IMR-90 (cell line): ENCODE measurements at regions not wholly inside any gene's neighbourhood (a gene's known extent, or its start where the extent isn't known, plus 50 kb on each side); places are given as distances from the start of the nearest gene placed in this dataset.

Experiments used
- ATAC-seq: fragments of 200-7000 bp; cut with Tn5 transposase; 2 replicates; pipeline ENCODE4 v1.9.1; 2020; ENCODE audit warnings: low read depth, mild to moderate bottlenecking, moderate library complexity
- BruUV-seq: library from RNA; stranded (reverse); fragments of 400-500 nt; replicated peaks from 2 replicates; lab custom pipeline; 2021; lab: Mats Ljungman, UMichigan
- CTCF ChIA-PET: fragments of 300-600 bp; formaldehyde crosslinking; extraction: SDS; loops from one replicate; lab custom pipeline; 2021; ENCODE audit warnings: antibody characterized with exemption; lab: Yijun Ruan, JAX
- POLR2A ChIA-PET: fragments of 300-600 bp; sonication (Branson Sonifier 250); formaldehyde crosslinking; loops from one replicate; lab custom pipeline; 2022; ENCODE audit warnings: antibody characterized with exemption; ENCODE audit not compliant: unreplicated experiment; lab: Charles Lee
- DNase-seq: peaks from one replicate; pipeline ENCODE4 v3.0.0; 2013
- H2AFZ ChIP-seq: replicated peaks from 2 replicates; pipeline ENCODE3; 2013; ENCODE audit warnings: low read length, mild to moderate bottlenecking; ENCODE audit not compliant: poor library complexity
- H2AK5ac ChIP-seq: 2 replicates; pipeline ENCODE4 v1.6.1; 2013; ENCODE audit warnings: low read depth, low read length, inconsistent platforms
- H2AK9ac ChIP-seq: replicated peaks from 2 replicates; pipeline ENCODE3; 2013; ENCODE audit warnings: mild to moderate bottlenecking, low read depth, low read length, moderate library complexity; ENCODE audit not compliant: poor library complexity
- H2BK120ac ChIP-seq: 2 replicates; pipeline ENCODE4 v1.6.1; 2013; ENCODE audit warnings: low read depth, low read length, inconsistent platforms
- H2BK15ac ChIP-seq: 3 replicates; pipeline ENCODE4 v1.6.1; 2013; ENCODE audit warnings: low read depth, low read length, inconsistent platforms
- H2BK20ac ChIP-seq: 2 replicates; pipeline ENCODE4 v1.6.1; 2013; ENCODE audit warnings: low read depth, mild to moderate bottlenecking, inconsistent platforms, low read length, moderate library complexity
- H2BK5ac ChIP-seq: 2 replicates; pipeline ENCODE4 v1.6.1; 2013; ENCODE audit warnings: mild to moderate bottlenecking, low read depth, low read length, inconsistent platforms; ENCODE audit not compliant: poor library complexity, severe bottlenecking
- H3K14ac ChIP-seq: replicated peaks from 2 replicates; pipeline ENCODE4 v1.6.1; 2013; ENCODE audit warnings: low read depth, low read length, inconsistent platforms
- H3K18ac ChIP-seq: 2 replicates; pipeline ENCODE4 v1.6.1; 2013; ENCODE audit warnings: low read depth, low read length, control low read depth
- H3K23ac ChIP-seq: 2 replicates; pipeline ENCODE4 v1.6.1; 2013; ENCODE audit warnings: low read depth, low read length, inconsistent platforms
- H3K27ac ChIP-seq: 2 replicates; pipeline ENCODE4 v1.5.1; 2013; ENCODE audit warnings: mild to moderate bottlenecking, control low read depth, low read length; ENCODE audit not compliant: insufficient read depth
- H3K27me3 ChIP-seq: 2 replicates; pipeline ENCODE4 v1.6.1; 2013; ENCODE audit warnings: low read length; ENCODE audit not compliant: control insufficient read depth, insufficient read depth
- H3K36me3 ChIP-seq: 2 replicates; pipeline ENCODE4 v1.6.1; 2013; ENCODE audit warnings: low read length, mixed read lengths; ENCODE audit not compliant: control insufficient read depth, insufficient read depth
- H3K4ac ChIP-seq: 2 replicates; pipeline ENCODE4 v1.6.1; 2013; ENCODE audit warnings: low read depth, low read length, inconsistent platforms
- H3K4me1 ChIP-seq: 2 replicates; pipeline ENCODE4 v1.6.1; 2013; ENCODE audit warnings: low read length, mixed read lengths; ENCODE audit not compliant: control insufficient read depth, insufficient read depth
- H3K4me2 ChIP-seq: 2 replicates; pipeline ENCODE4 v1.6.1; 2013; ENCODE audit warnings: low read depth, mild to moderate bottlenecking, control low read depth, low read length, moderate library complexity
- H3K4me3 ChIP-seq: 2 replicates; pipeline ENCODE4 v1.5.1; 2013; ENCODE audit warnings: low read depth, mild to moderate bottlenecking, control low read depth, low read length, moderate library complexity; ENCODE audit not compliant: insufficient read depth
- H3K56ac ChIP-seq: 2 replicates; pipeline ENCODE4 v1.6.1; 2013; ENCODE audit warnings: low read length, inconsistent platforms; ENCODE audit not compliant: insufficient read depth; ENCODE audit errors: extremely low read depth
- H3K79me1 ChIP-seq, 2 experiments: 2 replicates each; pipeline ENCODE4 v1.6.1; 2013; ENCODE audit warnings: low read length in 2 of 2, inconsistent platforms in 1 of 2, low read depth in 1 of 2
- H3K9ac ChIP-seq: 2 replicates; pipeline ENCODE4 v1.6.1; 2013; ENCODE audit warnings: low read depth, low read length, control low read depth
- H3K9me1 ChIP-seq: 2 replicates; pipeline ENCODE4 v1.6.1; 2013; ENCODE audit warnings: low read length, inconsistent platforms; ENCODE audit not compliant: insufficient read depth
- H3K9me3 ChIP-seq: 2 replicates; pipeline ENCODE4 v1.6.1; 2013; ENCODE audit warnings: low read length; ENCODE audit not compliant: control insufficient read depth, insufficient read depth
- H4K20me1 ChIP-seq: 2 replicates; pipeline ENCODE4 v1.6.1; 2013; ENCODE audit warnings: low read length, inconsistent platforms; ENCODE audit not compliant: insufficient read depth
- H4K5ac ChIP-seq: 2 replicates; pipeline ENCODE4 v1.6.1; 2013; ENCODE audit warnings: mild to moderate bottlenecking, low read depth, low read length, control low read depth
- H4K8ac ChIP-seq, 2 experiments: 2 replicates each; pipeline ENCODE4 v1.6.1; 2013; ENCODE audit warnings: low read depth in 2 of 2, low read length in 2 of 2, control low read depth in 1 of 2, inconsistent platforms in 1 of 2
- H4K91ac ChIP-seq: 2 replicates; pipeline ENCODE4 v1.6.1; 2013; ENCODE audit warnings: low read depth, low read length, inconsistent platforms; ENCODE audit not compliant: insufficient read depth
- BHLHE40 ChIP-seq: fragments of 150-350 bp; IDR thresholded peaks from 2 replicates; pipeline ENCODE4 v1.6.1; 2016; ENCODE audit warnings: mild to moderate bottlenecking, low read depth, low read length
- CEBPB ChIP-seq: IDR thresholded peaks from 2 replicates; pipeline ENCODE4 v1.6.1; 2012; ENCODE audit warnings: low read depth, low read length, improper control_type of control experiment
- CTCF ChIP-seq: conservative IDR thresholded peaks from 2 replicates; pipeline ENCODE4 v1.5.1; 2012; ENCODE audit warnings: mild to moderate bottlenecking, low read depth, low read length, improper control_type of control experiment
- FOS ChIP-seq: fragments of 150-350 bp; IDR thresholded peaks from 2 replicates; pipeline ENCODE4 v1.6.1; 2016; ENCODE audit warnings: low read depth, low read length
- MAZ ChIP-seq: IDR thresholded peaks from 2 replicates; pipeline ENCODE4 v1.6.1; 2012; ENCODE audit warnings: low read depth, mild to moderate bottlenecking, low read length, improper control_type of control experiment, moderate library complexity, borderline replicate concordance
- MXI1 ChIP-seq: IDR thresholded peaks from 2 replicates; pipeline ENCODE4 v1.6.1; 2012; ENCODE audit warnings: low read depth, mild to moderate bottlenecking, low read length, moderate library complexity, borderline replicate concordance
- NFE2L2 ChIP-seq: fragments of 150-350 bp; IDR thresholded peaks from 2 replicates; pipeline ENCODE4 v1.6.1; 2016; ENCODE audit warnings: low read depth, mild to moderate bottlenecking, low read length
- POLR2A ChIP-seq: IDR thresholded peaks from 2 replicates; pipeline ENCODE4 v1.6.1; 2012; ENCODE audit warnings: mild to moderate bottlenecking, low read depth, low read length
- RCOR1 ChIP-seq: IDR thresholded peaks from 2 replicates; pipeline ENCODE4 v1.6.1; 2012; ENCODE audit warnings: mild to moderate bottlenecking, low read length, improper control_type of control experiment; ENCODE audit not compliant: insufficient replicate concordance
- WGBS, 2 experiments: methylation state at CpG; one replicate each; pipeline versions ENCODE4 v1.1.5 to v1.1.7; 2013; ENCODE audit warnings: missing lambda C conversion rate in 2 of 2; ENCODE audit not compliant: insufficient read length in 1 of 2; ENCODE audit errors: extremely low coverage in 2 of 2; 5-methylcytosine and 5-hydroxymethylcytosine counted together
- dilution Hi-C: fragments of 300-500 bp; cut with HindIII; formaldehyde crosslinking; loops from one replicate; pipeline ENCODE4 v1.14.3; 2018; ENCODE audit warnings: low sequenced_read_pairs; ENCODE audit not compliant: unreplicated experiment
- in situ Hi-C: fragments of 300-500 bp; cut with MboI; formaldehyde crosslinking; loops from 3 replicates; pipeline ENCODE4 v1.14.3; 2019; ENCODE audit warnings: low sequenced_read_pairs, inconsistent platforms, mixed read lengths
- intact Hi-C: fragments of 100-400 bp; cut with micrococcal nuclease; formaldehyde crosslinking; loops from 2 replicates; pipeline ENCODE4 v1.10.0; 2022

GRCh38 chr9:118569148-118569547 is 800.1 kb downstream of the BRINP1 start:
- no peak overlapping the region for H3K4me2 ChIP-seq
- H4K91ac ChIP-seq, result no peak overlapping the region
- no peak overlapping the region for H3K18ac ChIP-seq
- DNase-seq (no peak), ATAC-seq (no peak)
- dilution Hi-C loops (no loop called here), in situ Hi-C loops (no loop called here), intact Hi-C loops (no loop called here)
- no peak overlapping the region for H3K4ac ChIP-seq
- H2BK120ac ChIP-seq, result no peak overlapping the region
- WGBS, 2 experiments, result no CpG with 5 or more reads among the region's 3 CpGs
- no peak overlapping the region for H3K56ac ChIP-seq
- no TSS peak for BruUV-seq
- no peak overlapping the region for H2AK5ac ChIP-seq
- no peak overlapping the region for H2AFZ ChIP-seq
- no peaks in the 10 kb centered on the region for H3K4me1 ChIP-seq
- no peak overlapping the region for H3K9ac ChIP-seq
- no peak overlapping the region for H3K27ac ChIP-seq
- H2BK15ac ChIP-seq, result no peak overlapping the region
- H4K8ac ChIP-seq, result no peak overlapping the region
- H3K79me1 ChIP-seq, result no peaks in the 10 kb centered on the region
- no peak overlapping the region for H2AK9ac ChIP-seq
- no peak overlapping the region for H3K14ac ChIP-seq
- no peaks in the 10 kb centered on the region for H4K20me1 ChIP-seq
- no peak overlapping the region for H3K23ac ChIP-seq
- H4K5ac ChIP-seq, result no peak overlapping the region
- no peak overlapping the region for H2BK20ac ChIP-seq
- ChIA-PET CTCF (no interaction called here), POLR2A (no interaction called here)
- TF ChIP-seq BHLHE40 (no peak), RCOR1 (no peak), CTCF (no peak), POLR2A (no peak), NFE2L2 (no peak), CEBPB (no peak), MXI1 (no peak), FOS (no peak), MAZ (no peak)
- H3K27me3 ChIP-seq, result no peaks in the 10 kb centered on the region
- H3K9me1 ChIP-seq, result no peaks in the 10 kb centered on the region
- no peaks in the 10 kb centered on the region for H3K36me3 ChIP-seq
- H2BK5ac ChIP-seq, result no peak overlapping the region
- H3K9me3 ChIP-seq, result 0 out of 2 replicates have a peak, but pooled peaks cover 5% of the 10 kb centered on the region
- H3K4me3 ChIP-seq, result no peak overlapping the region
